ENCODE measurements at regions not wholly inside any gene's neighbourhood (a gene's known extent, or its start where the extent isn't known, plus 50 kb on each side); places are given as distances from the start of the nearest gene placed in this dataset.

DNA sequence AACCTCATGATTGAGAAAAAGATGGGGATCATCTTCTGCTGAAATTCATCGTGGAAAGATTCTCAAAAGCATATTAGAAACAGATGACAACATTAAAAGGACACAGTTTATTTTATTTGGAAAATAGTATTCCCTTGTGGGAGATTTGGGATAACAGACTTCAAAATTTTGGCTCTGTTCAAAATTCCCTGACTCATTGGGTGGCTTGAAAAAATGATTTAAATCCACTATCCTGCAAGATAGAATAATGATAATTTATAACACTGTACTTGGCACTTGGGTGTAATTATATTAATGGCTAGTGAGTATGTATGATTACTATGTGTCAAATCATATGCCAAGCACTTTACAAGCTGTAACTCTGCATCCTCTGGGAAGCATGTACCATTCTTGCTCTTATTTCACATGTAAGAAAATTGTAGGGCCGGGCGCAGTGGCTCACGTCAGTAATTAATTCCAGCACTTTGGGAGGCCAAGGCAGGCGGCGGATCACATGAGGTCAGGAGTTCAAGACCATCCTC is 128.8 kb downstream of the LMNTD1 start:
- ATAC-seq (no peak), DNase-seq (ENCODE audit: low read depth, low spot score) (no peak), FAIRE-seq (no peak)
- RAD21 ChIA-PET (ENCODE audit: unreplicated experiment): no interaction called here
- Histone ChIP-seq H3K79me2 (ENCODE audit: control insufficient read depth, insufficient read depth, low read length) (no peaks in the 10 kb centered on the region), H3K36me3 (ENCODE audit: control insufficient read depth in 2 of 2, insufficient read depth in 2 of 2, low read length in 1 of 2) (no peaks in the 10 kb centered on the region), H2AFZ (ENCODE audit: control insufficient read depth, low read depth, low read length) (no peak overlapping the region), H3K4me1 (ENCODE audit: control insufficient read depth, insufficient read depth, low read length) (no peaks in the 10 kb centered on the region), H3K27ac (ENCODE audit: control insufficient read depth, insufficient read depth) (no peak overlapping the region), H3K9ac (ENCODE audit: control insufficient read depth, insufficient read depth, low read length) (no peak overlapping the region), H3K27me3 (replicated peaks in 1 of 2; ENCODE audit: control insufficient read depth in 2 of 2, insufficient read depth in 2 of 2, low read length in 1 of 2) (no peaks in the 10 kb centered on the region), H3K9me3 (replicated peaks; ENCODE audit: control insufficient read depth, insufficient read depth, low read length) (no peaks in the 10 kb centered on the region), H4K20me1 (ENCODE audit: control insufficient read depth, insufficient read depth) (no peaks in the 10 kb centered on the region), H3K4me2 (ENCODE audit: control insufficient read depth, insufficient read depth) (no peak overlapping the region), H3K4me3 (no peak overlapping the region)
- intact Hi-C loops (cut with micrococcal nuclease; ENCODE audit: unreplicated experiment): no loop called here
- POLR2A ChIA-PET: no interaction called here
- no TSS peak for BruUV-seq (replicated peaks)
- in situ Hi-C loops (cut with MboI): no loop called here
- TF ChIP-seq, protein P1, sequence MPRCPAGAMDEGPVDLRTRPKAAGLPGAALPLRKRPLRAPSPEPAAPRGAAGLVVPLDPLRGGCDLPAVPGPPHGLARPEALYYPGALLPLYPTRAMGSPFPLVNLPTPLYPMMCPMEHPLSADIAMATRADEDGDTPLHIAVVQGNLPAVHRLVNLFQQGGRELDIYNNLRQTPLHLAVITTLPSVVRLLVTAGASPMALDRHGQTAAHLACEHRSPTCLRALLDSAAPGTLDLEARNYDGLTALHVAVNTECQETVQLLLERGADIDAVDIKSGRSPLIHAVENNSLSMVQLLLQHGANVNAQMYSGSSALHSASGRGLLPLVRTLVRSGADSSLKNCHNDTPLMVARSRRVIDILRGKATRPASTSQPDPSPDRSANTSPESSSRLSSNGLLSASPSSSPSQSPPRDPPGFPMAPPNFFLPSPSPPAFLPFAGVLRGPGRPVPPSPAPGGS (IDR thresholded peaks at IDR 0.05; ENCODE audit: borderline replicate concordance, insufficient read depth, low read depth, low read length, poor library complexity, severe bottlenecking): no peak
- TF ChIP-seq HCFC1 (IDR thresholded peaks at IDR 0.05; ENCODE audit: low read length): no peak
- TF ChIP-seq EZH2 (IDR thresholded peaks at IDR 0.05; ENCODE audit: borderline replicate concordance, control insufficient read depth, low read depth, low read length): no peak
- no peak for TF ChIP-seq NR2F1 (conservative IDR thresholded peaks at IDR 0.05)
- TF ChIP-seq, protein P2, sequence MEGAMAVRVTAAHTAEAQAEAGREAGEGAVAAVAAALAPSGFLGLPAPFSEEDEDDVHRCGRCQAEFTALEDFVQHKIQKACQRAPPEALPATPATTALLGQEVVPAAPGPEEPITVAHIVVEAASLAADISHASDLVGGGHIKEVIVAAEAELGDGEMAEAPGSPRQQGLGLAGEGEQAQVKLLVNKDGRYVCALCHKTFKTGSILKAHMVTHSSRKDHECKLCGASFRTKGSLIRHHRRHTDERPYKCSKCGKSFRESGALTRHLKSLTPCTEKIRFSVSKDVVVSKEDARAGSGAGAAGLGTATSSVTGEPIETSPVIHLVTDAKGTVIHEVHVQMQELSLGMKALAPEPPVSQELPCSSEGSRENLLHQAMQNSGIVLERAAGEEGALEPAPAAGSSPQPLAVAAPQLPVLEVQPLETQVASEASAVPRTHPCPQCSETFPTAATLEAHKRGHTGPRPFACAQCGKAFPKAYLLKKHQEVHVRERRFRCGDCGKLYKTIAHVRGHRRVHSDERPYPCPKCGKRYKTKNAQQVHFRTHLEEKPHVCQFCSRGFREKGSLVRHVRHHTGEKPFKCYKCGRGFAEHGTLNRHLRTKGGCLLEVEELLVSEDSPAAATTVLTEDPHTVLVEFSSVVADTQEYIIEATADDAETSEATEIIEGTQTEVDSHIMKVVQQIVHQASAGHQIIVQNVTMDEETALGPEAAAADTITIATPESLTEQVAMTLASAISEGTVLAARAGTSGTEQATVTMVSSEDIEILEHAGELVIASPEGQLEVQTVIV (IDR thresholded peaks at IDR 0.05; ENCODE audit: borderline replicate concordance, partially characterized antibody): no peak
- TF ChIP-seq, protein P3, sequence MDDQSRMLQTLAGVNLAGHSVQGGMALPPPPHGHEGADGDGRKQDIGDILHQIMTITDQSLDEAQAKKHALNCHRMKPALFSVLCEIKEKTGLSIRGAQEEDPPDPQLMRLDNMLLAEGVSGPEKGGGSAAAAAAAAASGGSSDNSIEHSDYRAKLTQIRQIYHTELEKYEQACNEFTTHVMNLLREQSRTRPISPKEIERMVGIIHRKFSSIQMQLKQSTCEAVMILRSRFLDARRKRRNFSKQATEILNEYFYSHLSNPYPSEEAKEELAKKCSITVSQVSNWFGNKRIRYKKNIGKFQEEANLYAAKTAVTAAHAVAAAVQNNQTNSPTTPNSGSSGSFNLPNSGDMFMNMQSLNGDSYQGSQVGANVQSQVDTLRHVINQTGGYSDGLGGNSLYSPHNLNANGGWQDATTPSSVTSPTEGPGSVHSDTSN (IDR thresholded peaks at IDR 0.05; ENCODE audit: insufficient replicate concordance, low read depth, low read length): no peak
- 53% methylated on average over 6 of the region's 6 CpGs for WGBS (ENCODE audit: insufficient coverage, insufficient replicate concordance, low lambda C conversion rate, missing lambda C conversion rate)
- SMC1A ChIA-PET (ENCODE audit: uncharacterized antibody, unreplicated experiment): interaction anchor here (1.2 kb wide), 1 partner anchor 13 kb away, joined by 6 read pairs; no protein-coding TSS in a partner anchor
- CTCF ChIA-PET: interaction anchor here (0.8 kb wide), 1 partner anchor 183 kb away, joined by 5 read pairs; no protein-coding TSS in a partner anchor
